BE2C (cell line): ENCODE measurements at regions not wholly inside any gene's neighbourhood (a gene's known extent, or its start where the extent isn't known, plus 50 kb on each side); places are given as distances from the start of the nearest gene placed in this dataset.

Source experiments
- DNase-seq: peaks from one replicate; pipeline ENCODE4 v3.0.0-alpha.2; 2020
- H3K27me3 ChIP-seq: fragments of 250-450 bp; sonication (Bioruptor Pico); 2 replicates; pipeline ENCODE4 v1.5.1; 2020; ENCODE audit warnings: mild to moderate bottlenecking
- H3K36me3 ChIP-seq: fragments of 250-450 bp; sonication (Bioruptor Pico); 2 replicates; pipeline ENCODE4 v1.5.1; 2020; ENCODE audit warnings: mild to moderate bottlenecking
- H3K4me1 ChIP-seq: fragments of 250-450 bp; sonication (Bioruptor Pico); 2 replicates; pipeline ENCODE4 v1.5.1; 2020
- H3K4me3 ChIP-seq: 2 replicates; pipeline ENCODE4 v1.5.1; 2011; ENCODE audit warnings: low read depth, low read length
- H3K9me3 ChIP-seq: fragments of 250-450 bp; sonication (Bioruptor Pico); 2 replicates; pipeline ENCODE4 v1.5.1; 2020
- CTCF ChIP-seq: IDR thresholded peaks from 2 replicates; pipeline ENCODE4 v1.5.1; 2012; ENCODE audit warnings: mild to moderate bottlenecking, low read depth, low read length

GRCh38 chr4:53779025-53779424, 187.7 kb upstream of the LNX1 start:
- DNase-seq = no peak
- Histone ChIP-seq H3K36me3 (no peaks in the 10 kb centered on the region), H3K9me3 (no peaks in the 10 kb centered on the region), H3K4me1 (no peaks in the 10 kb centered on the region), H3K27me3 (no peaks in the 10 kb centered on the region), H3K4me3 (no peak overlapping the region)
- no peak for TF ChIP-seq CTCF

- Histone ChIP-seq H3K9me3 (no peaks in the 10 kb centered on the region), H3K4me1 (no peaks in the 10 kb centered on the region), H3K4me3 (no peak overlapping the region), H3K36me3 (no peaks in the 10 kb centered on the region), H3K27me3 (no peaks in the 10 kb centered on the region)
- TF ChIP-seq CTCF = no peak
- no peak for DNase-seq
Measured at GRCh38 chr4:53778155-53778554, 186.9 kb upstream of the LNX1 start.

DNA sequence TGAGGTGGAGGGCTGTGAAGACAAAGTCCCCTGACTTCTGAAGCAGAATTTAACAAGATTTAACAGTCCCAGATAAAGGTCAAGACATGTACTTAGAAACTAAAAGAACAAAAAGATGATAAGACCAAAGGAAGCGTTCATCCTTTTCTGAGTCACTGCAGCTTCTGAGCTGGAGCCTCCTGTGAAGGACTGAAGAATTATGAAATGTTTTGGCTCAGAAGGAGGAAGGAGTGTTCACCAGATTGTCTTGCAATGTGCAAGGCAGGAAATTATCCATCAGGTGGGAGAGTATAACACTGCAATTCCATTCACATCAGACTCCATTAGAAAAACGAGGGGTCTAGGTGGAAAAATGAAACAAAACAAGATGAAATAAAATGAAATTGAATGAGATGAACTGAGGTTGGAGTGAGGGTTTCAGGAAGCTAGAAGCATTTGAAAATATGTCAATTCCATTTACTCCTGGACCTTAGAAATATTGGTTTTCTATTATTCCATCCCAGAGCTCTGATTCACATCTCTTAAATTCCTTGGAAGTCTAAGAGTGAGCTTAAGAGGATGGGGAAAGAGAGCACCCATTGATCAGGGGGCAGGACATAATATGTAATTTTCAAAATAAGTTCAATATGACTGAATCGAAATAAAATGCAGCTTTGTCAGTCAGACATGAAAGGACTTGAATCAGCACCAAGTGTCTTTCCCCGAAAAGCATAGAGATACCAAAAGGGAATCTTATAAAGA, 186.1 kb upstream of the LNX1 start:
- no peak overlapping the region for H3K4me3 ChIP-seq
- no peak for DNase-seq

GRCh38 chr4:53776141-53776540, 184.9 kb upstream of the LNX1 start:
- Histone ChIP-seq H3K9me3 (no peaks in the 10 kb centered on the region), H3K27me3 (no peaks in the 10 kb centered on the region), H3K36me3 (no peaks in the 10 kb centered on the region), H3K4me1 (no peaks in the 10 kb centered on the region), H3K4me3 (no peak overlapping the region)
- TF ChIP-seq CTCF = no peak
- DNase-seq = no peak

More for the DNA sequence above, 186.1 kb upstream of the LNX1 start:
- Histone ChIP-seq H3K9me3 (no peaks in the 10 kb centered on the region), H3K27me3 (no peaks in the 10 kb centered on the region), H3K36me3 (no peaks in the 10 kb centered on the region), H3K4me1 (no peaks in the 10 kb centered on the region)
- no peak for TF ChIP-seq CTCF

- no peak overlapping the region for H3K4me3 ChIP-seq
- no peaks in the 10 kb centered on the region for H3K9me3 ChIP-seq
- no peak for DNase-seq
- no peaks in the 10 kb centered on the region for H3K4me1 ChIP-seq
- H3K27me3 ChIP-seq = no peaks in the 10 kb centered on the region
- H3K36me3 ChIP-seq = no peaks in the 10 kb centered on the region
- no peak for TF ChIP-seq CTCF
Measured at GRCh38 chr4:53775381-53775780, 184.1 kb upstream of the LNX1 start.

- Histone ChIP-seq H3K4me3 (no peak overlapping the region), H3K36me3 (no peaks in the 10 kb centered on the region), H3K4me1 (no peaks in the 10 kb centered on the region), H3K9me3 (no peaks in the 10 kb centered on the region), H3K27me3 (no peaks in the 10 kb centered on the region)
- TF ChIP-seq CTCF = no peak
- no peak for DNase-seq
Measured at GRCh38 chr4:53771326-53771725, 180.0 kb upstream of the LNX1 start.
